ENCODE measurements at regions not wholly inside any gene's neighbourhood (a gene's known extent, or its start where the extent isn't known, plus 50 kb on each side); places are given as distances from the start of the nearest gene placed in this dataset.

GRCh38 chr1:234701737-234702341, 91.9 kb upstream of the IRF2BP2 start:
- TF ChIP-seq CTCF (IDR thresholded peaks at IDR 0.05 in 2 of 3, conservative IDR thresholded peaks at IDR 0.05 in 1 of 3; ENCODE audit: borderline replicate concordance in 1 of 3, insufficient read depth in 1 of 3, low read depth in 2 of 3, low read length in 2 of 3) (no peak), REST (IDR thresholded peaks at IDR 0.05; ENCODE audit: low read depth) (no peak), EZH2phosphoT487 (IDR thresholded peaks at IDR 0.05; ENCODE audit: borderline replicate concordance) (no peak), EZH2 (IDR thresholded peaks at IDR 0.05) (no peak), ATF3 (IDR thresholded peaks at IDR 0.05) (no peak), POLR2A (IDR thresholded peaks at IDR 0.05; ENCODE audit: borderline replicate concordance, extremely low read depth, insufficient read depth, insufficient read length) (no peak), ZNF274 (IDR thresholded peaks at IDR 0.05; ENCODE audit: low read depth, low read length) (no peak), SIN3A (IDR thresholded peaks at IDR 0.05; ENCODE audit: low read depth) (no peak)
